ES-I3 (cell line): ENCODE measurements at regions not wholly inside any gene's neighbourhood (a gene's known extent, or its start where the extent isn't known, plus 50 kb on each side); places are given as distances from the start of the nearest gene placed in this dataset.
"Not testable (repeated sequence)": the region's sequence is repeated elsewhere in the genome, so short reads cannot be mapped to it uniquely, and the experiment has no call there.

ENCODE experiments used
- H3K36me3 ChIP-seq: 2 replicates; pipeline ENCODE4 v1.6.1; 2013; ENCODE audit warnings: mild to moderate bottlenecking, low read length, control low read depth, moderate library complexity; ENCODE audit not compliant: insufficient read depth
- H3K4me1 ChIP-seq: 2 replicates; pipeline ENCODE4 v1.6.1; 2013; ENCODE audit warnings: mild to moderate bottlenecking, control low read depth, low read length; ENCODE audit not compliant: insufficient read depth
- H3K9ac ChIP-seq: 2 replicates; pipeline ENCODE4 v1.6.1; 2013; ENCODE audit warnings: low read depth, mild to moderate bottlenecking, low read length, moderate library complexity
- H3K9me3 ChIP-seq: 2 replicates; pipeline ENCODE4 v1.6.1; 2013; ENCODE audit warnings: mild to moderate bottlenecking, low read length, moderate library complexity; ENCODE audit not compliant: control insufficient read depth, insufficient read depth

DNA sequence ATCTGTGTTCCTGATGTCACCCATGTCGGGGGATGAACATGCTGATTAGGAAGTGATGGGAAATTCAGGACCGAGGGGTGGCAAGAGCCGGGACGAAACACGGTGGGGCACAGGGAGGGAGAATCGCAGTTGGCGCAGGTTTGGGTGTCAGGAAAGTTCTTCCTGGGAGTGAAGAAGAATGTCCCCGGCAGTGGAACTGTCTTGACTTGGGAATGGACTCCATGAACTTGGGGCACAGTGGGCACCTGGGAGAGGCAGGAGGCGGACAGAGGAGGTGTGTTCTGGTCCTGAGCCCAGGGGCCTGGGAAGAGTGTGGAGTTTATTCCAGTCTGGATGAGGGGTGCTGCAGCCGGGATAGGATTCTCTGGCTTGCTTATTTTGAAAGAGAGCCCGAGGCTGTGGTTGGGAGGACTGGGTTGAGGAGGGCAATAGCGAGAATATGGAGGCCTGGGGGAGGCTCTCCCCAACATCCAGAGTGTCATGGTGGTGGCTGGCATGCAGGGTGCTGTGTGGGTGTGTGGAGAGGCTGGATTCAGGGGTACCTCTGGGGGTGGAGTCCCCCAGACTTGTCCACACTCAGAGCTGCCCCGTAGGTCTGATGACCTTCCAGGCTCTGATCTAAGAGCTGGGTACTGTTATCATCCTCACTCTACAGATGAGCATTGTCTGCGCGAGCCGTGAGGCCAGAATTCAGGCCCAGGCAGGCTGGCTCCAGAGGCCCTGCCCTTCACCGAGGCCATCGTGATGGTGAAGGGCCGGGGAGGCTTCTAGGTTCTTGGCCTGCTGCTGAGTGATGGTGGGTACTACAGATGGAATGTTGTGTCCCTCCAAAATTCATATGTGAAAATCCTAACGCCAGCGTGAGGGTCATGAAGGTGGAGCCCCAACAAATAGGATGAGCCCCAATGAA is 274.5 kb upstream of the C1orf174 start:
- peaks cover 3% of the 10 kb centered on the region; the same call in 1 of the 2 replicates for H3K4me1 ChIP-seq
- H3K9ac ChIP-seq, result no peak overlapping the region
- no peaks in the 10 kb centered on the region for H3K36me3 ChIP-seq
- no peaks in the 10 kb centered on the region for H3K9me3 ChIP-seq

DNA sequence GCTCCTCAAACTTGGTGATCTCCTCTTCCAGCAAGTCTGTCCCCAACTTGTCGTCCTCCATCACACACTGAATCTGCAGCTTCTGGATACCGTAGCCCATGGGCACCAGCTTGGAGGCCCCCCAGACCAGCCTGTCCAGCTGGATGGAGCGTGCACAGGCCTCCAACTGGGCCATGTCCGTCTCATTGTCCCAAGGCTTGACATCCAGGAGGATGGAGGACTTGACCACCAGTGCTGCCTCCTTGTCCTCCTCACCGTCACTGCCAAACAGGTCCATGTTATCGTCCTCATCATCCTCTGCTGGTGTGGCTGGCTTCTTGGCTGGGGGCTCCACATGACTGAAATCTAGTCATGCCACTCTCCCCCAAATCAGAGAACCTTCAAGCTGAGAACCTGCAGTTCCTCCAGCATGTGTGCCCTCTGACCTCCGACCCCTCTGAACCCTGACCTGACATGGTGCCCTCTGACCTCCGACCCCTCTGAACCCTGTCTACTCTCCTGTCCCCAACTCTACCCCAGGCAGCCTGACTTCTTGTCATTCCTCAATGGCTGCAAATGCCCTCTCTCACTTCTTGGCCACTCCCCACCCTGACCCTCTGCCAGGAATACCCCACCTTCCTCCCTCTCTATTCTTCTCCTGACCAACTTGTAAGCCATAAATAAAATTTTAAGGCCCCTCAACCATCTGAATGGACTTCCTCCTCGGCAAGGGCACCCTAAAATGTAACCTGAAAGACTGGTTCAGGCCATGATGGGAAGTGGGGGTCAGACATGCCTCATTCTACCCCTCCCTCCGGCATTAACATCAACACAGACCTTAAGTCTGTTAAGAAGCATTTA is 275.7 kb upstream of the C1orf174 start:
- Histone ChIP-seq H3K9me3 (no peaks in the 10 kb centered on the region), H3K9ac (no peak overlapping the region), H3K4me1 (peaks cover 3% of the 10 kb centered on the region; the same call in 1 of the 2 replicates), H3K36me3 (no peaks in the 10 kb centered on the region)

GRCh38 chr1:4176841-4177240 is 276.8 kb upstream of the C1orf174 start:
- Histone ChIP-seq H3K36me3 (no peaks in the 10 kb centered on the region), H3K9me3 (no peaks in the 10 kb centered on the region), H3K4me1 (peaks cover 2% of the 10 kb centered on the region; the same call in 1 of the 2 replicates), H3K9ac (no peak overlapping the region)

- no peak overlapping the region for H3K9ac ChIP-seq
- H3K36me3 ChIP-seq, result no peaks in the 10 kb centered on the region
- no peaks in the 10 kb centered on the region for H3K9me3 ChIP-seq
- no peaks in the 10 kb centered on the region for H3K4me1 ChIP-seq
Observed at GRCh38 chr1:4177425-4178150, 277.5 kb upstream of the C1orf174 start.

DNA sequence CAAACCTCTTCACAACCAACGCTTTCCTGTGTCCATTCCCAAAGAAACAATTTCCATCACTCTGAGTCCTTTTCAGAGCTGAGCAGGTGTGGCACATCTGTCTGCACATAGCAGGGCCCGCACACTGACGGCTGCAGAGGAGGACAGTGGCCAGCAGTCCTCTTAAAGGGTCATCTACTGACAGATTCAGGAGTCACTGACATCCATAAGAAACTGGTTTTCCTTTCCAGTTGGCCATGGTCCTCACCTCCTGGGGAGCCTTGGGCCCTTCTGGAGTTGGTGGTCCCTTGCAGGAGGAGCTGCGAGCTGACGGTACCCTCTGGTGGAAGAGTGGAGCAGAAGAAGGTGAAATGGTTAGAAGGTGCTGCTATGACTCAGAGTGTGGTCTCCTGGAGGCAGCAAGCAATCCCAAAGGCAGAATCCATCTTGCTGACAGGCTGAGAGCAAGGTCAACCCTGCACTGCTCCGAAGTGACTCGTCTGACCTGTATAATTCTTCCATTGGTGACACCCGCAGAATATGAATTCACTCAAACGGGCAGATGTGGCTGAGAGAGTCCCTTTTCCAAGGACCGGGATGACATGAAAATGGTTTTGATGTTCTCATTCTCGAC is 278.5 kb upstream of the C1orf174 start:
- H3K4me1 ChIP-seq, result no peaks in the 10 kb centered on the region

DNA sequence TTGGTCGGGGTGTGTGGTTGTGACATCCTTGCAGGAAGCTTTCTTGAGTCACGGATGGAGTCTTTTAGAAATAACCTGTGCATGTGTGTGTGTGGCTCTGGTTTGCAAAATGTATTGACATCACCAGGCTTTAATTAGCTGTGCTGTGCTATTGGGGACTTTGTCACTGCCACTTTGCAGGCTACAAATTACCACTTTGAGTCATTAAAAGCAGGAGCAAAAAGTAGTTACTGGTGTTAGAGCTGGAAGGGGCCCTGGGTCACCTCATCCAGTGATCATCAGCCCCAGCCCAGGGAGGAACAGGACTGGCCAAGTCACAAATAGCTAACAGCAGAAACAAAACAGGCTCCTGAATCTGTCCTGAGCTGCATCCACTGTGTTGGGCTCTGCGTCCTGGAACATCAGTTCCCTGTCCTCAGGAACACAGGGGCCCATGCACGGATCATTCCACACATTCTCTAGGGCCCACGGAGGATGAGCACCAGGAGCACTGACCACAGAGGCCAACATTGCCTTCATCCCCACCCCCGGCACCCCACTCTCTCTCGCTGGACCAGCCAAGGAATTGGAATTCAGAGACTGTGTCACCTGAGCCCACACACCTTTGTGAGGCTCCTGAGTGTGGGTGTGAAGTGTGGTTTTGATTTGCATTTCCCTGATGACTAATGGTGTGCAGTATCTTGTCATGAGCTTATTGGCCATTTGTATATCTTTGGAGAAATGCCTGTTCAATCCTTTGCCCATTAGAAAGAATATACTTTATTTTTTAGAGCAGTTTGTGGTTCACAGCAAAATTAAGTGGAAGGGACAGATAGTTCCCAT is 280.1 kb upstream of the C1orf174 start:
- H3K9me3 ChIP-seq, result no peaks in the 10 kb centered on the region
- H3K4me1 ChIP-seq, result no peaks in the 10 kb centered on the region
- H3K36me3 ChIP-seq, result no peaks in the 10 kb centered on the region
- no peak overlapping the region for H3K9ac ChIP-seq

More for the DNA sequence above, 278.5 kb upstream of the C1orf174 start:
- Histone ChIP-seq H3K9me3 (no peaks in the 10 kb centered on the region), H3K9ac (no peak overlapping the region), H3K36me3 (no peaks in the 10 kb centered on the region)

- H3K36me3 ChIP-seq, H3K9me3 ChIP-seq, H3K4me1 ChIP-seq, H3K9ac ChIP-seq: not testable (repeated sequence)
Observed at GRCh38 chr1:4186486-4186885, 286.4 kb upstream of the C1orf174 start.

DNA sequence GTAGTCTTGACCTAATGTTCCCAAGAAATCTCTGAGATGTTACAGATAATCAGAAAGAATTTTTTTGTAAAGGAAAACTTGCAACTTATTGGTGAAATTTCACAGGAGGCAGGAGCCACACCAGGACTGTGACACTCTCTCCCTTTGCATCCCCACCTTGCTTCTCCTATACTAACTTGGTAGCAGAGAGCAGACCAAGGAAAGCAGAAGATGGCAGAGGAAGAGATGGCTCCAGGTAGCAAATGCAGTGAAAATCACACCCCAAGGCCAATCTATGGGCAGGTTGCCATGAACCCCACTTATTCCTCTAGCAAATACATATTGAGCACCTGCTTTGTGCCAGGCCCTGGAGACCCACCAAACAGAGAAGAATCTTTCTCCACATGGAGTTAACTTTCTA is 303.4 kb upstream of the C1orf174 start:
- Histone ChIP-seq H3K9ac (no peak overlapping the region), H3K9me3 (no peaks in the 10 kb centered on the region; the same call in 1 of the 2 replicates), H3K4me1 (no peaks in the 10 kb centered on the region), H3K36me3 (no peaks in the 10 kb centered on the region)

DNA sequence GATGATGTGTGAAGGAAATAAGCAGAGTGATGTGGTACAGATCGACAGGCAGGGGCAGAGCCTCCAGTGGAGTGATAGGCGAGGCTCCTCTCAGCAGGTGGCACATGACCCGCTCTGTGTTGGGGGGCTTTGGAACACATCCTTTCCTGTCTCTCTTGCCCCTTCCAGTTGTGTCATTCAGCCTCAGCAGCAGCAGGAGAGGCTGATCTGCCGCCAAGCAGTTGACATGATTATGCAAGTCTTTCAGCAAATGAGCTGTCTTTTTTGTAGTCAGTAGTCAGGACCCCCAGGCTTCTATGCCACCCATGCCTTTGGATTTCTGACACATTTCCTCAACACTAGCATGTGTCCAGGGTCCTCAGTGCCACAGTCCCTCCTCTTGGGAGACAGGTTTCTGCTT is 307.1 kb upstream of the C1orf174 start:
- Histone ChIP-seq H3K9ac (no peak overlapping the region), H3K9me3 (no peaks in the 10 kb centered on the region; the same call in 1 of the 2 replicates), H3K36me3 (no peaks in the 10 kb centered on the region), H3K4me1 (no peaks in the 10 kb centered on the region)

GRCh38 chr1:4207842-4208692 is 308.0 kb upstream of the C1orf174 start:
- Histone ChIP-seq H3K4me1 (no peaks in the 10 kb centered on the region), H3K36me3 (no peaks in the 10 kb centered on the region), H3K9me3 (no peaks in the 10 kb centered on the region; the same call in 1 of the 2 replicates), H3K9ac (no peak overlapping the region)

DNA sequence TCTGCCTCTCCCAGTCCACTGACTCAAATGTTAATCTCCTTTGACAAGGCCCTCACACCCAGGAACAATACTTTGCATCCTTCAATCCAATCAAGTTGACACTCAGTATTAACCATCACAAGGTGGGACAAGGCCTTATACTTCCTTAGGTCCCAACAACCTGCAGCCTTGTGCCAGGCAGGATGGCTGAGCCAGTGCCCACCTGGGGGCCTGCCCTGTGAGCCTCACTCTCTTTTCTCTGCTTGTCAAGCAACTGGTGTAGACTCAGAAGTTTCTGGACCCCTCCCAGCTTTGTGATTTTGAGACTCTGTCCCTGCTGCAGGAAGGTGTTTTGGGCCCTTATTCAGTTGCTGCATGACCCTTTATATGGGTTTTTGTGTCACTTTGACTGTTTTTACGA is 310.0 kb upstream of the C1orf174 start:
- no peaks in the 10 kb centered on the region for H3K36me3 ChIP-seq
- H3K9ac ChIP-seq, result no peak overlapping the region
- H3K4me1 ChIP-seq, result no peaks in the 10 kb centered on the region
- H3K9me3 ChIP-seq, result no peaks in the 10 kb centered on the region; the same call in 1 of the 2 replicates

DNA sequence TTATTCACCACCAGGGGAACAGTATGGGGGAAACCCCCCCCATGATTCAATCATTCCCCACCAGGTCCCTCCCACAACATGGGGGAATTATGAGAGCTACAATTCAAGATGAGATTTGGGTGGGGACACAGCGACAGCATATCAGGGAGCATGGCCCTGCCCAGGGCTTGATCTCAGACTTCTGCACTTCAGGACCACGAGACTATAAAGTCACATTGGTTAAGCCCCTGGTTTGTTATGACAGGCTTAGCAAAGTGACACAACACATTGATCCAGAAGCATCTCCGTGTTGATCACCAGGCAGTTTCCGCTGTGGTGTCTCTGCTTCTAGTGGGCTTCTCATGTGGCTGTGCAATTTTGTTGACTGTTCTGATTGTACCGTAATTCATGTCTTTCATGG is 312.7 kb upstream of the C1orf174 start:
- no peaks in the 10 kb centered on the region for H3K36me3 ChIP-seq
- H3K9ac ChIP-seq, result no peak overlapping the region
- H3K9me3 ChIP-seq, result no peaks in the 10 kb centered on the region
- H3K4me1 ChIP-seq, result no peaks in the 10 kb centered on the region
